GM12873 (cell line): ENCODE measurements at regions not wholly inside any gene's neighbourhood (a gene's known extent, or its start where the extent isn't known, plus 50 kb on each side); places are given as distances from the start of the nearest gene placed in this dataset.

Experiments used
- TF ChIP-seq, protein P1 (sequence below): IDR thresholded peaks from 2 replicates; pipeline ENCODE4 v1.5.1; 2012; ENCODE audit warnings: low read depth, mild to moderate bottlenecking, moderate library complexity, low read length, control low read depth; ENCODE audit not compliant: insufficient read depth; ENCODE audit errors: missing control alignments

GRCh38 chr16:80463326-80463725 is 77.5 kb upstream of the DYNLRB2 start:
- TF ChIP-seq, protein P1, sequence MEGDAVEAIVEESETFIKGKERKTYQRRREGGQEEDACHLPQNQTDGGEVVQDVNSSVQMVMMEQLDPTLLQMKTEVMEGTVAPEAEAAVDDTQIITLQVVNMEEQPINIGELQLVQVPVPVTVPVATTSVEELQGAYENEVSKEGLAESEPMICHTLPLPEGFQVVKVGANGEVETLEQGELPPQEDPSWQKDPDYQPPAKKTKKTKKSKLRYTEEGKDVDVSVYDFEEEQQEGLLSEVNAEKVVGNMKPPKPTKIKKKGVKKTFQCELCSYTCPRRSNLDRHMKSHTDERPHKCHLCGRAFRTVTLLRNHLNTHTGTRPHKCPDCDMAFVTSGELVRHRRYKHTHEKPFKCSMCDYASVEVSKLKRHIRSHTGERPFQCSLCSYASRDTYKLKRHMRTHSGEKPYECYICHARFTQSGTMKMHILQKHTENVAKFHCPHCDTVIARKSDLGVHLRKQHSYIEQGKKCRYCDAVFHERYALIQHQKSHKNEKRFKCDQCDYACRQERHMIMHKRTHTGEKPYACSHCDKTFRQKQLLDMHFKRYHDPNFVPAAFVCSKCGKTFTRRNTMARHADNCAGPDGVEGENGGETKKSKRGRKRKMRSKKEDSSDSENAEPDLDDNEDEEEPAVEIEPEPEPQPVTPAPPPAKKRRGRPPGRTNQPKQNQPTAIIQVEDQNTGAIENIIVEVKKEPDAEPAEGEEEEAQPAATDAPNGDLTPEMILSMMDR, result no peak

DNA sequence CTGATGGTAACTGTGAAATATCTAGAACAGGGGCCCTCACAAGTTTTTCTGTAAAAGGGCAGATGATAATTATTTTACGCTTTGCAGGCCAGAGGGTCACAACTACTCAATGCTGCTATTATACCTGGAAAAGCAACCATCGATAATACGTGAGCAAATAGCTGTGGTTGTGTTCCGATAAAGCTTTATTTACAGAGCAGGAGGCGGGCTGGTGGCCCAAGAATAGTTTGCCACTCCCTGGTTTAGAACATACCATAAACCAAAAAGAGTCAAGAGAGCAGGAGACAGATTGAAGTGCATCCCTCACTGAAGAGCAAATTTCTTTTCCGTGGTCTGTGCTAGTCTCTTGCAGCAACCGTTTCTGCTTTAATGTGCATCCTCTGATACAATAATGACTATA is 77.9 kb upstream of the DYNLRB2 start:
- TF ChIP-seq, protein P1, result no peak

- TF ChIP-seq, protein P1, result no peak
These were observed 79.8 kb upstream of the DYNLRB2 start for GRCh38 chr16:80460988-80461387.

DNA sequence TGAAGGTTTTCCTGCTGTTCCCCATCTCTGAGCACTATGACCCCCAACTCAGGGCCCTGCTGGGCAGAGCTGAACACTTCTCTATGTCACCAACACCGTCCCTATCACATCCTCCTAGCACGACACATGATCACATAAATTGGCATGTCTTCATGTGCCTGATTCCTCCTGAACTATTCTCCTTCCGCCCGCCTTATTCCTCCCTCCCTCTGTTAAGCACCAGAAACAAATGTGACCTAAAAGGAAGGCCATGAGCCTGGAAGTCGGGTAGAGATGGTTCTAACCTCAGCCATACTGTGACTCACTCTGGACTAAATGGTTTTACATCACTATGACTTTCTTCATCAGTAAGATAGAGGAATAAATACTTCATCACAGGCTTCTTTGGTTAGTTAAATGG is 80.8 kb upstream of the DYNLRB2 start:
- TF ChIP-seq, protein P1, result no peak

DNA sequence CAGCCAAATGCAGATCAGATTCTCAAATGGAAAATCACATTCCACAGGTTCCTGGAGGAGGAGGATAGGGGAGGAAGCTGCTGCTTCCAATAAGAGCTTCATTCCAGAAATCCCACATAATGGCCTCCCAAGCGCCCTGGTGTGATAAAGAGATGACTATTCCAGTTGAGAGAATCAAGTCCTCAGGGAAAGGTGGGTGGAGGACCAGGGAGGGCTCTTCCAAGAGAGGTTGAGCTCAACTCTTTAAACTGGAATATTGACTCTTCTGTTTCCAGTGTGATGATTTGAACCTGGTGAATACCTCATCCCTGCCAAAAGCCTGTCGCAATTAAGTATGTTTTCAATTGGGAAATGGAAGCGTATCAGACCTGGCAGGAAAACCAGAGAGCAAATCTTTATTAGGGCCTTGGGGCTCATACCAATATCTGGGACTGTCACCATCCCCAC is 81.4 kb upstream of the DYNLRB2 start:
- TF ChIP-seq, protein P1, result no peak

DNA sequence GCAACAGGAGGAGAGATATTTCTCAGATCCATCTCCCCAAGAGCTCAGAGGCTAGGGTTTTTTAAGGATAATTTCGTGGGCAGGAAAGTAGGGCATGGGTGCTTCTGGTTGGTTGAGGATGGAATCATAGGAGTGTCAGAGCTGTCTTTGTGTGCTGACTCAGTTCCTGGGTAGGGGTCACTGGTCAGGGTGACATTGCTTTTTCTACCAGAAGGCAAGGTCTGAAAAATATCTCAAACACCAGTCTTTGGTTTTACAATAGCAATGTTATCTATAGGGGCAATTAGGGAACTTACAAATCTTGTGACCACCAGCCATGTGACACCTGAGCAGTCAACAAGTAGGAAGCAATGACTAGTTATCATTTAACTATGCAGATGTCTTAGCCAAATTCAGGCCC is 82.9 kb upstream of the DYNLRB2 start:
- TF ChIP-seq, protein P1, result no peak

- TF ChIP-seq, protein P1, result no peak
These were observed 86.0 kb upstream of the DYNLRB2 start for GRCh38 chr16:80454802-80455201.
